IPS-18c (cell line): ENCODE measurements at regions not wholly inside any gene's neighbourhood (a gene's known extent, or its start where the extent isn't known, plus 50 kb on each side); places are given as distances from the start of the nearest gene placed in this dataset.
"Not testable (repeated sequence)": the region's sequence is repeated elsewhere in the genome, so short reads cannot be mapped to it uniquely, and the experiment has no call there.

Experiments
- H3K4me3 ChIP-seq: 2 replicates; pipeline ENCODE4 v1.7.0; 2013; ENCODE audit warnings: low read depth, mild to moderate bottlenecking, low read length, moderate library complexity; ENCODE audit not compliant: insufficient read depth
- H3K9me3 ChIP-seq: one replicate; pipeline ENCODE4 v1.6.1; 2013; ENCODE audit warnings: mild to moderate bottlenecking, low read length, moderate library complexity; ENCODE audit not compliant: control insufficient read depth, insufficient read depth

- H3K4me3 ChIP-seq, result no peak overlapping the region
- H3K9me3 ChIP-seq, result no peaks in the 10 kb centered on the region
Observed at GRCh38 chr2:209008636-209009287, 415.1 kb upstream of the MAP2 start.

- not testable (repeated sequence) for H3K4me3 ChIP-seq, H3K9me3 ChIP-seq
Observed at GRCh38 chr2:209018633-209019032, 405.2 kb upstream of the MAP2 start.

- no peaks in the 10 kb centered on the region for H3K9me3 ChIP-seq
- no peak overlapping the region for H3K4me3 ChIP-seq
Observed at GRCh38 chr2:209029249-209029648, 394.6 kb upstream of the MAP2 start.

- H3K4me3 ChIP-seq, result no peak overlapping the region
- H3K9me3 ChIP-seq, result no peaks in the 10 kb centered on the region
Observed at GRCh38 chr2:209044307-209044706, 379.5 kb upstream of the MAP2 start.

- Histone ChIP-seq H3K4me3 (no peak overlapping the region), H3K9me3 (no peaks in the 10 kb centered on the region)
Observed at GRCh38 chr2:209046163-209046562, 377.7 kb upstream of the MAP2 start.

- Histone ChIP-seq H3K4me3 (no peak overlapping the region), H3K9me3 (no peaks in the 10 kb centered on the region)
Observed at GRCh38 chr2:209049608-209050007, 374.2 kb upstream of the MAP2 start.

GRCh38 chr2:209062210-209062609 is 361.6 kb upstream of the MAP2 start:
- Histone ChIP-seq H3K9me3 (no peaks in the 10 kb centered on the region), H3K4me3 (no peak overlapping the region)

GRCh38 chr2:209070262-209070661 is 353.6 kb upstream of the MAP2 start:
- H3K9me3 ChIP-seq, result no peaks in the 10 kb centered on the region
- no peak overlapping the region for H3K4me3 ChIP-seq

- Histone ChIP-seq H3K4me3 (no peak overlapping the region), H3K9me3 (no peaks in the 10 kb centered on the region)
Observed at GRCh38 chr2:209073151-209073550, 350.7 kb upstream of the MAP2 start.

- no peaks in the 10 kb centered on the region for H3K9me3 ChIP-seq
- no peak overlapping the region for H3K4me3 ChIP-seq
Observed at GRCh38 chr2:209074711-209075110, 349.1 kb upstream of the MAP2 start.

GRCh38 chr2:209076151-209076550 is 347.7 kb upstream of the MAP2 start:
- Histone ChIP-seq H3K9me3 (no peaks in the 10 kb centered on the region), H3K4me3 (no peak overlapping the region)

- Histone ChIP-seq H3K4me3 (no peak overlapping the region), H3K9me3 (no peaks in the 10 kb centered on the region)
Observed at GRCh38 chr2:209086761-209087160, 337.1 kb upstream of the MAP2 start.

- no peaks in the 10 kb centered on the region for H3K9me3 ChIP-seq
Observed at GRCh38 chr2:209091056-209091455, 332.8 kb upstream of the MAP2 start.

GRCh38 chr2:209094221-209094620 is 329.6 kb upstream of the MAP2 start:
- no peak overlapping the region for H3K4me3 ChIP-seq
- no peaks in the 10 kb centered on the region for H3K9me3 ChIP-seq

More at GRCh38 chr2:209091056-209091455, 332.8 kb upstream of the MAP2 start:
- no peak overlapping the region for H3K4me3 ChIP-seq

- H3K4me3 ChIP-seq, result no peak overlapping the region
- H3K9me3 ChIP-seq, result no peaks in the 10 kb centered on the region
Observed at GRCh38 chr2:209095432-209095831, 328.4 kb upstream of the MAP2 start.

GRCh38 chr2:209097168-209097567 is 326.7 kb upstream of the MAP2 start:
- H3K9me3 ChIP-seq, result no peaks in the 10 kb centered on the region
- no peak overlapping the region for H3K4me3 ChIP-seq

- no peaks in the 10 kb centered on the region for H3K9me3 ChIP-seq
- no peak overlapping the region for H3K4me3 ChIP-seq
Observed at GRCh38 chr2:209102319-209102718, 321.5 kb upstream of the MAP2 start.

- Histone ChIP-seq H3K9me3 (no peaks in the 10 kb centered on the region), H3K4me3 (no peak overlapping the region)
Observed at GRCh38 chr2:209113026-209113425, 310.8 kb upstream of the MAP2 start.

GRCh38 chr2:209114588-209115240 is 309.1 kb upstream of the MAP2 start:
- Histone ChIP-seq H3K9me3 (no peaks in the 10 kb centered on the region), H3K4me3 (no peak overlapping the region)
